PC-9 (cell line): ENCODE measurements at regions not wholly inside any gene's neighbourhood (a gene's known extent, or its start where the extent isn't known, plus 50 kb on each side); places are given as distances from the start of the nearest gene placed in this dataset.

Experiments
- EZH2 ChIP-seq: fragments of 200-600 bp; sonication (generic); IDR thresholded peaks from 2 replicates; pipeline ENCODE4 v1.8.0; 2017; ENCODE audit warnings: antibody characterized with exemption, low read depth
- TF ChIP-seq, protein P1 (sequence below): fragments of 200-600 bp; sonication (generic); conservative IDR thresholded peaks from 2 replicates; pipeline ENCODE4 v1.6.1; 2017; ENCODE audit warnings: mixed run types, antibody characterized with exemption, mild to moderate bottlenecking, moderate library complexity

DNA sequence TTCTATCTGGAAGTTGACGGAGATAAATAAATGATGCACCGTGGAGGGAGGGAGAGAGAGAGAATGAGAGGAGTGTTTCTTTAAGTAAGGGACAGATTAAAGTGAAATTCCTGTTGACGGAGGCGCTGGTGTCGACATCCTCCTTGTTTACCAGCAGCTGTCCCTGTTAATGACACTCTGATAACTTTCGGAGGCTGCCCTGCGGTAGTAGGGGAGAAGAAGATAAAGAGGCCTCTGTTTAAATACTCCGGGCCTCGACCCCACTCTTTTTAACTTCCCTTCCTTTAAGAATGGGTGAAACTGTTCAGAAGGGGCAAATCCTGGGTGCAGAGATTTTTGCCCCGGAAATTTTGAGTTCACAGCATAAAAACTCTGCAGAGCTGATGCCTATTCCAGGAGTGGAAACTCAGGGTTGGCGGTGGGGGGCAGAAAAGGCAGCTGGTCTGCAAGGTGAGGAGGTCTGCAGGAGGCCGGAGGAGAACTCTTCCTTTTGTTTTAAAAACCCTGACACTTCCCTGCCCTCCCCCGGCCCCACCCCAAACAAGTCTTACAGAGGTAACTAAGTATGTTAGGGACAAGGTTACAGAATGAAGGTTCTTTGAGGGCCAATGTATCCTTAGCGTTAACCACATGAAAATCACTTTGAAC is 276.6 kb upstream of the NR2F2 start:
- TF ChIP-seq, protein P1, sequence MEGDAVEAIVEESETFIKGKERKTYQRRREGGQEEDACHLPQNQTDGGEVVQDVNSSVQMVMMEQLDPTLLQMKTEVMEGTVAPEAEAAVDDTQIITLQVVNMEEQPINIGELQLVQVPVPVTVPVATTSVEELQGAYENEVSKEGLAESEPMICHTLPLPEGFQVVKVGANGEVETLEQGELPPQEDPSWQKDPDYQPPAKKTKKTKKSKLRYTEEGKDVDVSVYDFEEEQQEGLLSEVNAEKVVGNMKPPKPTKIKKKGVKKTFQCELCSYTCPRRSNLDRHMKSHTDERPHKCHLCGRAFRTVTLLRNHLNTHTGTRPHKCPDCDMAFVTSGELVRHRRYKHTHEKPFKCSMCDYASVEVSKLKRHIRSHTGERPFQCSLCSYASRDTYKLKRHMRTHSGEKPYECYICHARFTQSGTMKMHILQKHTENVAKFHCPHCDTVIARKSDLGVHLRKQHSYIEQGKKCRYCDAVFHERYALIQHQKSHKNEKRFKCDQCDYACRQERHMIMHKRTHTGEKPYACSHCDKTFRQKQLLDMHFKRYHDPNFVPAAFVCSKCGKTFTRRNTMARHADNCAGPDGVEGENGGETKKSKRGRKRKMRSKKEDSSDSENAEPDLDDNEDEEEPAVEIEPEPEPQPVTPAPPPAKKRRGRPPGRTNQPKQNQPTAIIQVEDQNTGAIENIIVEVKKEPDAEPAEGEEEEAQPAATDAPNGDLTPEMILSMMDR, result no peak
- no peak for TF ChIP-seq EZH2
